Keratinocyte (primary cell): ENCODE measurements at regions not wholly inside any gene's neighbourhood (a gene's known extent, or its start where the extent isn't known, plus 50 kb on each side); places are given as distances from the start of the nearest gene placed in this dataset.

Experiments used
- DNase-seq: peaks from one replicate; pipeline ENCODE4 v3.0.0-alpha.2; 2011; ENCODE audit warnings: low read depth, missing footprints, low spot score
- FAIRE-seq: peaks from 2 replicates; lab custom pipeline; 2011; peaks lifted over from hg19 to GRCh38; lab: Jason Lieb, UNC
- H2AFZ ChIP-seq: 2 replicates; pipeline ENCODE4 v1.6.0; 2012; ENCODE audit warnings: low read length, control low read depth, inconsistent platforms; ENCODE audit not compliant: control insufficient read depth
- H3K27ac ChIP-seq: 2 replicates; pipeline ENCODE4 v1.5.1; 2011; ENCODE audit warnings: low read length; ENCODE audit not compliant: control insufficient read depth, insufficient read depth
- H3K27me3 ChIP-seq: 3 replicates; pipeline ENCODE4 v1.6.0; 2011; ENCODE audit warnings: low read length; ENCODE audit not compliant: control insufficient read depth, insufficient read depth; ENCODE audit errors: extremely low read depth
- H3K36me3 ChIP-seq, 2 experiments: 2 replicates in 1 of 2; 3 replicates in 1 of 2; pipeline ENCODE4 v1.5.1; 2011; ENCODE audit warnings: low read length in 2 of 2, mild to moderate bottlenecking in 1 of 2; ENCODE audit not compliant: control insufficient read depth in 2 of 2, insufficient read depth in 2 of 2; ENCODE audit errors: extremely low read depth in 1 of 2
- H3K4me1 ChIP-seq: 3 replicates; pipeline ENCODE4 v1.5.1; 2011; ENCODE audit warnings: low read length; ENCODE audit not compliant: control insufficient read depth, insufficient read depth; ENCODE audit errors: extremely low read depth
- H3K4me2 ChIP-seq: 3 replicates; pipeline ENCODE4 v1.6.0; 2011; ENCODE audit warnings: low read depth, low read length; ENCODE audit not compliant: control insufficient read depth, insufficient read depth; ENCODE audit errors: extremely low read depth
- H3K4me3 ChIP-seq, 3 experiments: fragments of 200-600 bp in 1 of 3; sonication (generic) in 1 of 3; 2 replicates in 2 of 3; 3 replicates in 1 of 3; pipeline ENCODE4 v1.5.1; 2011 to 2016; ENCODE audit warnings: low read length in 3 of 3, mild to moderate bottlenecking in 3 of 3, control low read depth in 2 of 3, inconsistent platforms in 1 of 3, low read depth in 1 of 3, mixed read lengths in 1 of 3, mixed run types in 1 of 3, moderate library complexity in 1 of 3; ENCODE audit not compliant: control insufficient read depth in 2 of 3, insufficient read depth in 2 of 3; ENCODE audit errors: extremely low read depth in 1 of 3
- H3K79me2 ChIP-seq: 2 replicates; pipeline ENCODE4 v1.6.0; 2012; ENCODE audit warnings: low read length; ENCODE audit not compliant: control insufficient read depth, insufficient read depth
- H3K9ac ChIP-seq: 3 replicates; pipeline ENCODE4 v1.6.0; 2011; ENCODE audit warnings: low read length; ENCODE audit not compliant: control insufficient read depth, insufficient read depth; ENCODE audit errors: extremely low read depth
- H3K9me1 ChIP-seq: 3 replicates; pipeline ENCODE4 v1.6.0; 2011; ENCODE audit warnings: low read length; ENCODE audit not compliant: control insufficient read depth, insufficient read depth; ENCODE audit errors: extremely low read depth
- H3K9me3 ChIP-seq: 2 replicates; pipeline ENCODE4 v1.5.1; 2012; ENCODE audit warnings: low read depth, low read length; ENCODE audit not compliant: control insufficient read depth
- H4K20me1 ChIP-seq: 3 replicates; pipeline ENCODE4 v1.6.0; 2011; ENCODE audit warnings: low read length; ENCODE audit not compliant: control insufficient read depth, insufficient read depth; ENCODE audit errors: extremely low read depth
- CTCF ChIP-seq, 3 experiments: IDR thresholded peaks in 1 of 3; conservative IDR thresholded peaks in 1 of 3; optimal IDR thresholded peaks in 1 of 3; 2 replicates in 2 of 3; 3 replicates in 1 of 3; pipeline versions ENCODE3 to v1.5.1; 2011; ENCODE audit warnings: low read length in 3 of 3, mild to moderate bottlenecking in 3 of 3, moderate library complexity in 2 of 3, control low read depth in 1 of 3, inconsistent platforms in 1 of 3; ENCODE audit not compliant: insufficient read depth in 2 of 3; ENCODE audit errors: extremely low read depth in 1 of 3
- EZH2 ChIP-seq: IDR thresholded peaks from one replicate; pipeline ENCODE4 v1.6.1; 2012; ENCODE audit warnings: inconsistent platforms, mild to moderate bottlenecking, low read length, moderate library complexity
- dilution Hi-C: fragments of 300-500 bp; cut with MboI; formaldehyde crosslinking; loops from one replicate; pipeline ENCODE4 v1.7.0; 2020; ENCODE audit warnings: low sequenced_read_pairs; ENCODE audit not compliant: extremely low pct_ligation_motif_present

DNA sequence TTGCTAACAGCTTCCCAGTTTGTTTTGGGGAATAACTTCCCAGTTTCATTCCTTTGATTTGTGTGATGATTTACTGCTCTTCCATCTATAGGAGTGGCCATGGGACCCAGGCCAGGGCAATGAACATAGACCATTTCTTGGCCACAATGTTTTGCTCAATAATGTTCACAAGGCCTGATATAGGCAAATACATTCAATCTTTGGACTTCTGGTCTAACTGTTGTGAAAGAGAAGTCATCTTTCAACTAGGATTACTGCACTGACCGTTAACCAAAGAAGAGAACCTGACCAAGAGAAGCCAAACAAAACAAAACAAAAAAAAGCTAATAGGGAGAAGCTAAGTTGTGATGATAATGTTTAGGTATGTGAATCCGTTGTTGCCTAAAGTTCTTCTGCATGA is 221.8 kb upstream of the SUCLG2 start:
- no peaks in the 10 kb centered on the region for H3K4me1 ChIP-seq
- H3K9me1 ChIP-seq: no peaks in the 10 kb centered on the region
- no peak overlapping the region for H3K4me3 ChIP-seq
- no peaks in the 10 kb centered on the region for H3K9me3 ChIP-seq
- no peaks in the 10 kb centered on the region for H3K79me2 ChIP-seq
- FAIRE-seq (no peak), DNase-seq (no peak)
- no peak overlapping the region for H2AFZ ChIP-seq
- H3K27ac ChIP-seq: no peak overlapping the region
- TF ChIP-seq EZH2 (no peak), CTCF (optimal IDR thresholded peaks at IDR 0.05 in 1 of 3, IDR thresholded peaks at IDR 0.05 in 1 of 3, conservative IDR thresholded peaks at IDR 0.05 in 1 of 3; ENCODE audit: extremely low read depth in 1 of 3, insufficient read depth in 2 of 3, low read length in 3 of 3) (no peak)
- no peaks in the 10 kb centered on the region for H3K36me3 ChIP-seq
- H4K20me1 ChIP-seq: no peaks in the 10 kb centered on the region
- H3K27me3 ChIP-seq: no peaks in the 10 kb centered on the region
- H3K9ac ChIP-seq: no peak overlapping the region
- dilution Hi-C loops: no loop called here
- no peak overlapping the region for H3K4me2 ChIP-seq

GRCh38 chr3:67875858-67876257 is 221.4 kb upstream of the SUCLG2 start:
- Histone ChIP-seq H3K9me1 (no peaks in the 10 kb centered on the region), H3K36me3 (no peaks in the 10 kb centered on the region), H3K27me3 (no peaks in the 10 kb centered on the region), H2AFZ (no peak overlapping the region), H3K4me1 (no peaks in the 10 kb centered on the region), H3K79me2 (no peaks in the 10 kb centered on the region), H3K9me3 (no peaks in the 10 kb centered on the region), H3K9ac (no peak overlapping the region), H3K27ac (no peak overlapping the region), H4K20me1 (no peaks in the 10 kb centered on the region), H3K4me3 (no peak overlapping the region), H3K4me2 (no peak overlapping the region)
- dilution Hi-C loops: no loop called here
- no peak for FAIRE-seq
- DNase-seq: no peak
- TF ChIP-seq EZH2 (no peak), CTCF (optimal IDR thresholded peaks at IDR 0.05 in 1 of 3, IDR thresholded peaks at IDR 0.05 in 1 of 3, conservative IDR thresholded peaks at IDR 0.05 in 1 of 3; ENCODE audit: extremely low read depth in 1 of 3, insufficient read depth in 2 of 3, low read length in 3 of 3) (no peak)
